ENCODE measurements at regions not wholly inside any gene's neighbourhood (a gene's known extent, or its start where the extent isn't known, plus 50 kb on each side); places are given as distances from the start of the nearest gene placed in this dataset.
"Not testable (repeated sequence)": the region's sequence is repeated elsewhere in the genome, so short reads cannot be mapped to it uniquely, and the experiment has no call there.

DNA sequence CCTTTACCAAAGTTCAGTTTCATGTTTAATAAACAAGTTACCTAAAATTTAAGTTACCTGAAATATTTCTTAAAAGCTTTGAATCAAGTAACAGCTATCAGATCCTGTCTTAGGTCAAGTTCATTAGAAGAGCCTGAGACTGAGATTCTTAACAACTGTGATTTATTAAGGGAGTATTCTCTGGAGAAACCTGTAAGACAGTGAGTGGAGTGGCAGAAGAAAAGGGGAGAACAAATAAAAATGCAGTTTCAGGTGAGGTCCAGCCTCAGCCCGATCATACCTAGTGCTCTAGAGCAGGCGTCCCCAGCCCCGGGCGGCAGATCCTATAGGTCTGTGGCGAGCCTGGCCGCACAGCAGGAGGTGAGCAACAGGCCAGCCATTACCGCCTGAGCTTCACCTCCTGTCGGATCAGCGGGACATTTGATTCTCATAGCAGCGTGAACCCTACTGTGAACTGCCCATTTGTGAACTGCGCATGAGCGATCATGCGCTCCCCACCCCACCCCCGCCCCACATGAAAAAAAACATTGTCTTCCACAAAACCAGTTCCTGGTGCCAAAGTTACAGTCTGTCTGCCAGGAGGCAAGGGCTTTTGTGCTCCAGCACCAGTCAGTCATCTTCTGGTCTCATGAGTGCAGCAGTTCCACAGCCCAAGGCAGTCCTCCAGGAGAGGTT is 59.2 kb upstream of the ADGRB3 start:
- no peak for DNase-seq

DNA sequence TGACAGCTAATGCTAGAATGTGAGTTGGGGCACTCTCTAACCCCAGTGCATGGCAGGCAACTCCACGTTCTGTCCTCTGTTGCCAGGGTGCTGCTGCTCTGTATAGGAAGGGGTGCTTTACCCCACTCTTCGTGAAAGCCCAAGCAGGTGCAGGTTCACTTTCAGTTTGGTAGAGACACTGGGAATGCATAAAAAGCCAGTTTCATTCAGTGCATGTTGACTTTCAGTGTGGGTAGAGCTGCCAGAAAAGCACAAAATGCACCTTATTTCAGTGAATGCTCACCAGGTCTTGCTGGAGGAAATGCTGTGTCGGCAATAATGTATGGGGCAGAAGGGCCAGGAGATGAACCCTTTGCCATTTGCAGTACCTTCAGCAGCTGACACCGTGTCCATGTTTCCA is 62.1 kb upstream of the ADGRB3 start:
- DNase-seq, result no peak

DNA sequence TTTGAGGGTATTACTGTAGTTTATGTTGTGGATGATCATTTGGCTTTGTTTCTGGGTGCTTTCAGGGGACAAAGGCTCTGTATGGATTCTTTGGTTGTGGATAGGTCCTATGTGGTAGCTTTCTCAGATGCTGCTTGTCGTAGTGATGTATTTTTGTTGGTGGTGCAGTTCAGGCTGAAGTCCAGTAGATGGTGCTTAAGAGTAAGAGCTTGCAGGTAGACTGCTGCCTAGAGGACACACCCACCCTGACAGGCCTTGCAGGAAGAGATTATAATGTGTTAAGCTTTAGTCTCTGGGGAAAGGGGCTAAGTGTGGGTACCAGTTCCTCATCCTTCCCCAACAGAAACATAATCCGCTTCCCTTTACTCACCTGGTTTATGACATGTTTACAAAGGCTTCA is 62.6 kb upstream of the ADGRB3 start:
- no peak for DNase-seq

DNA sequence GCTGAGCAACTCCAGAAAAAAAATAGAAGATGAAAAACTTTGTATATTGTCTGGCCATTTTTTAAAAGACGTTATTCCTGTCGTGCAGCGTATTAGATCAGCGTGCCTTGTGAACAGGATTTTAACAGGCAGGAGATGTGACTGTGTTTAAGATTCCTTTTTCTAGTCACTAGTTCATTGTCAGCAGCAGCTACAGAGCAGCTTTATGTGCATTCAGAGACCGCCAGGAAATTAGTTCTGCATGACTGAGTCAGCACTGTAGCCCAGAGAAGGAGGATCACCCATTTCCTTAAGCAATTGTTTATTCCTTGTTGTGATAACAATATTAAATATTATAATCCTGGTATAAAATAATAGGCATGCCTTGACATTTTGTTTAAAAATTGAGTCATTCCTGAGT is 75.4 kb upstream of the ADGRB3 start:
- no peak for DNase-seq

DNA sequence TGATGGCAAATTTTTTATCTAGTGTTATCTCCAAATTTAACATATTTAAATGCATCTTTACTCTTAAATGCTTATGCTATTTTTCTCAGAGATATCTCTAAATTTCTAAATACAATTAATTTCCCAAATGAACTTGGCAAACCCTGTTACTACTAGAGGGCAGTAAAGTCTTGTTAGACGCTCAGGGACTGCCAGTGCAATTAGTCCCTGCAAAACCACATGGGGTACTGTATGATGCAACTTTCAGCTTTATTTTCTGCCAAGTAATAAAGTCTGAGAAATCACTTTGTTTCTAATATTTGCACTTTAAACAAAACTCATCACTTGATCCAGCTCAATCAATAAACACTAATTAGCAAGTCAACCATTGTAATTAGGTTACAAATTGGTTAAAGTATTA is 76.0 kb upstream of the ADGRB3 start:
- no peak for DNase-seq

DNA sequence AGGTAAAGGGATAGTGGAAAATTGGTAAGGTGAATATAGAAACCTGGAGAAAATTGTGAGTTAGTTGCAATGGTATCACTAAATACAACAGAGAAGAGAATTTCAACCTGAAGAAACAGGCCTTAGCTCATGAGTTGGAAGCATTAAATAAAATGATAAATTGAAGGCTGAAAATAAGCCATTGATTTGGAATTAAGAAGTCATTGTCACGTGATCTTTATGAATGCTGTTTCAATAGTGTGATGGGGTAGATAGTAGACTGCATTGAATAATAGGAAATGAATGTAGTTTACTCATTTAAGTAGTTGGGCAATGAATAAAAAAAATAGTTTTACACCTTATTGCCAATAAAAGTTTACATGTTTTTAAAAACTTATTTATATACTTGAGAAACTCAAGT is 88.5 kb upstream of the ADGRB3 start:
- DNase-seq, result no peak

DNA sequence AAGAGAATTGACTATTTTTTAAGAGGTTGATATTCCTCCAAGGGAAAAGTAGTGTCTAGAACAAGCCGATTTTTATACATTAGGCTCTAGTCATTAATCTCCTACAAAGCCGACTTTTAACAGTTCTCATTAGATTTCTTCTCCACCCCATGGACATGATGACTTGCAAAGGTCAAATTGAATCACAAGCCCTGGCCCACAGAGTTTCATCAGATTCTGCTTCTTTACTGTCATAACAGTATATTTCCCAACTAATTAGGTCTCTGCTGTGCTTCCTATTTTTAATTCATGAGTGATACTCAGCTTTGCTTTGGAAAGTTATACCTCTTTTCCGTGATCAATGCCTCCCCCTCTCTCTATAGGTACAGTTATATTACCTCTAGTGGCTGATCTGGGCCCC is 90.6 kb upstream of the ADGRB3 start:
- DNase-seq, result no peak

DNA sequence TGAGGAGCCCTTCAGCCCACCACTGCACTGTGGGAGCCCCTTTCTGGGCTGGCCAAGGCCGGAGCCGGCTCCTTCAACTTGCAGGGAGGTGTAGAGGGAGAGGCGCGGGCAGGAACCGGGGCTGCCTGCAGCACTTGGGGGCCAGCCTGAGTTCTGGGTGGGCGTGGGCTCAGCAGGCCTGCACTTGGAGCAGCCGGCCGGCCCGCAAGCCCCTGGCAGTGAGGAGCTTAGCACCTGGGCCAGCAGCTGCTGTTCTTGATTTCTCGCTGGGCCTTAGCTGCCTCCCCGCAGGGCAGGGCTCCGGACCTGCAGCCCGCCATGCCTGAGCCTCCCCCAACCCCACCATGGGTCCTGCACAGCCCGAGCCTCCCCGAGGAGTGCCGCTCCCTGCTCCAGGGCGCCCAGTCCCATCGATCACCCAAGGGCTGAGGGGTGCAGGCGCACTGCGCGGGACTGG is 101.7 kb upstream of the ADGRB3 start:
- no peak for DNase-seq

DNA sequence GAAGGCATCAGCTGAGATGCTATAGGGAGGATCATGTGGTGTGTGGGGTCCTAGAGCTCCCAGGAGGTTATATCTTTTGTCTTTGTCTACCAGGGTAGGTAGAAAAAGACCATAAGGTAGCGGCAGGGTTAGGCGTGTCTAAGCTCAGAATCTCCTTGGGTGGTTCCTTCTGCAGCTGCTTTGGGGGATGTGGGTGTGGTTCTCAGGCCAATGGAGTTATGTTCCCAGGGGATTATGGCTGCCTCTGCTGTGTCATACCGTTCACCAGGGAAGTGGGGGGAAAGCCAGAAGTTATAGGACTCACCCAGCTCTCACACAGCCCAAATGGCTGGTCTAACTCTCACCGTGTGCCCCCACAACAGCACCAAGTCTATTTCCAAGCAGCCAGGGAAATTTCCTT is 107.4 kb upstream of the ADGRB3 start:
- no peak for DNase-seq

DNA sequence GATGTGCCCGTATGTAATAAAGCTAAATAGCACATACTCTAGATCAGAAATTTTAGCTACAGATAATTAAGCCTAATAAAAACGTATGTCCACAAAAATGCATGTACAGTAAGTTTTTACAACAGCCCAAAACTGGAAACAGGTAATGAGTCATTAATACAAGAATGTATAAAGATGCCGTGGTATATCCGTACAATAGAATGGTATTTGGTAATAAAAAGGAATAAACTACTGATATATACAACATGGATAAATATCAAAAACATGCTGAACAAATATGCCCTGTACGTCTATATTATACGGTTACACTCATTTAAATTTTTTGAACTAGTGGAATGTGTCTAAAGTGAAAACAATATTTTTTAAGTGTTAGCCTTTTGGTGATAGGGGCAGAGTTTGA is 128.2 kb upstream of the ADGRB3 start:
- no peak for DNase-seq

DNA sequence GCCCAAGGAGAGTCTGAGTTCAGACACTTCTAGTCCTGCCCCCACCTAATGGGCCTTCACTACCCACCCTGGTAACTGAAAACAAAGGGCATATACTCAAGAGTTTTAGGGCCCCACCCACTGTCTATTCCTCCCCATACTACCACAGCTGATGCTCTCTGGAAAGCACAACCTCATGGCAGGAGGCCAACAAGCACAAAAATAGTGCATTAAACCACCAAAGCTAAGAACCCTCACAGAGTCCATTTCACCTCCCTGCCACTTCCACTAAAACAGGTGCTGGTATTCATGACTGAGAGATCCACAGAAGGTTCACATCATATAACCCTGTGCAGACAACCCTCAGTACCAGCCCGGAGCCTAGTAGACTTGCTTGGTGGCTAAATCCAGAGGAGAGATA is 132.1 kb upstream of the ADGRB3 start:
- DNase-seq, result no peak

DNA sequence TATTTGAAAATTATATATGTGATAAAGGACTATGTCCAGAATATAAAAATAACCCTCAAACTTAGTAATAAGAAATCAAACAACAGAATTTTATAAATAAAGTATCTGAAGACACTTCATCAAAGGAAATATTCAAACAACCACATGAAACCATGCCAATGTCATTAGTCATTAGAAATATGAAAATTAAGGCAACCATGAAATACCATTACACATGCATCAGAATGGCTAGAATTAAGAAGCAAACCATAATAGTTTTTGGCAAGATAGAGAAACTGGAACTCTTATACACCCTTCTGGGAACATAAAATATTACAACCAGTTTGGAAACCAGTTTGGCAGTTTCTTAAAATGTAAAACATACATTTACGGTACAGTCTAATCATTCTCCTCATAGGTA is 137.2 kb upstream of the ADGRB3 start:
- DNase-seq, result no peak

DNA sequence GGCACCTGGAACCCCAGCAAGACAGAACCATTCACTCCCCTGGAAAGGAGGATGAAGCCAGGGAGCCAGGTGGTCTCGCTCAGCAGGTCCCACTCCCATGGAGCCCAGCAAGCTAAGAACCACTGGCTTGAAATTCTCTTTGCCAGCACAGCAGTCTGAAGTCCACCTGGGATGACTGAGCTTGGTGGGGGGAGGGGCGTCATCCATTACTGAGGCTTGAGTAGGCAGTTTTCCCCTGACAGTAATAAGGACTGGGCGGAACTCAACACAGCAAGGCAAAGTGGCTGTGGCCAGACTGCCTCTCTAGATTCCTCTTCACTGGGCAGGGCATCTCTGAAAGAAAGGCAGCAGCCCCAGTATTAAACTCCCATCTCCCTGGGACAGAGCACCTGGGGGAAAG is 140.2 kb upstream of the ADGRB3 start:
- not testable (repeated sequence) for DNase-seq

DNA sequence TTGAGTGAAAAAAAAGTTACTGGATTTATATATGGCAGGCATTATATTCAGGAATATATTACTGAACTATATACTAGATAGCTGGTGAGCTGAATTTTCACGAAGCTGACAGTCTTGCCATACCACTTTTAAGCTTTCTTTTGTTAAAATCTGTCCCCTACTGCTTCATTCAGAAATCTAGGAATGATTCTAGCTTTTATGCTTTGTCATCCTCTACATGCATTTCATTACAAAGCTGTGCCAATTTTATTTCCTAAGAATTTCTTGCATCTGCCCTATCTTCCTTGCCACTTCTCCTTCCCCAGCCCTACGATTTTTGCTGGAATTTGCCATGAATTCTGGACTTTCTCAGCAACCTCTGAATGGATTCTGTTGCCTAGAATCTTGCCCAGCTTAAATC is 158.5 kb upstream of the ADGRB3 start:
- no peak for DNase-seq

DNA sequence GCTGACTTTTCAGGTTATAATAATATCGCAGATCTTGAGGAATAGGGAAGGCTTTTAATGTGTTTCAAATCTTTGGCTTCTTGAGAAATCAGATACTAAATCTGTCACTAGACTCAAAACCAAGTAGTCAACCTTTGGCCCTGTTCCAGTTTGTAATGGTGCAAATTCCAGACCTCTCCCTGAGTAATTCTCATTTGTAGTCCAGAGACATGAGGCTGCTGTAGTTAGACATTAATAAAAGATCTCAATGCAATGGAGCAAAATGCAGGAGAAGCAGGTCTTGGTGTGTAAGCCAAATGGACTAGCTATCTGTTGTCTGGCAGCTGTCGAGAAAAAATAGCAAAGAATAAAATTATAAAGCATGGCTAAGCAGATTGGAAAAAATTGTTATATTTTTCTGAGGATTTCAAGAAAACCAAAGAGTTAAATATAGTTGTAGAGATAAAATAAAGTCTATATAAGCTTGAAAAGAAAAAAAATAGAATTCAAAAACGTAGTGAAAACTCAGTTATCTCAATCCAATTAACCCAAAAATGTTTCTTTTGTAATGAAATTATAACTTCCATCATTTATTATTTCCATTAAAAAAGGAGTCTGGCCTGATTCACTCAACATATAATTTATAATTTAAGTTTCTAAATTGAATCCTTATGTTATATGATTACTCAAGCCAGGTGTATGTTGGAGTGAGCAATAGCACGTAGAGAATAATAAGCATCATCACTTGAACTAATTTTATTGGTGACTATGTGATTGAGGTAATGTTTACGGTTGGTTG is 161.5 kb upstream of the ADGRB3 start:
- DNase-seq, result no peak

DNA sequence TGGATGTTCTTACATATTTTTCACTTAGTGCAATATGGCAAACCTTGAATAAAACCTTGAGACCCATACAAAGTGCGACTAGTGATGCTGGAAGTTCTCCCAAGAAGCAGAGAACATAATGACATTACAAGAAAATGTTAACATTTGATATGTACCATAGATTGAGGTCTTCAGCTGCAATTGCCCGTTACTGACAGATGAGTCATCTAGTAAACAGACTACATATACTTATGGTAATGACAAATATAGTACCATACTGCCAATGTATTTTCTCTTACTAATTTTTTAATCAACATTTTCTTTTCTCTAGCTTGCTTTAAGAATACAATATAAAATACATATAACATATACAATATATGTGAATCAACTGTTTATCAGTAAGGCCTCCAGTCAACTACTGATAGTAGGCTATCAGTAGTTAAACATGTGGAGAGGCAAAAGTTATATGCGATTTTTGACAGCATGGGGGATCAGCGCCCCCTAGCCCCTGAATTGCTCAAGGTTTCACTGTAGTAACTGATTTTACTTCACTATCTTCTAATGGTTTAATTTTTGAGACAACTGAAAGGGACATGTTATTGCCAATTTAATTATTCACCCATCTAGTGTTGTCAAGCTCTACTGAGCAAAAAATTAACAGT is 166.7 kb upstream of the ADGRB3 start:
- DNase-seq, result no peak

DNA sequence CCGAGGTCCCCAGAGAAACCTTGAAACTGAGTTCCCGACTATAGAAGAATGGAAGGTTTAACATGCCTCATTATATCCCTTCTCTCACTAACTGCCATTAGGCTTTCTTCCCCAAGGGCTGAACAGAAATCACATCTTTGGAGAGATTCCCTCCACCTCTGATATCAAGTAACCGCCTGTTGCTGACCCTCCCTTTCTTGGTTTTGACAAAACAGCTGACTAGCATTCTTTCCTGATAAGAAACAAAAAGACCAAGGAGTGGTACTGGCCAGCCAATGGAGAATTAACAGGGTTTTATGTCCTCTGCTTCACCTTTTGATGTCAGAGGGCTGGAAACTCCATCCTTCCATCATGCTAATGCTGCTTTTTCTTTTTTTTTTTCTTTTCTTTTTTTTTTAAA is 176.6 kb upstream of the ADGRB3 start:
- no peak for DNase-seq

DNA sequence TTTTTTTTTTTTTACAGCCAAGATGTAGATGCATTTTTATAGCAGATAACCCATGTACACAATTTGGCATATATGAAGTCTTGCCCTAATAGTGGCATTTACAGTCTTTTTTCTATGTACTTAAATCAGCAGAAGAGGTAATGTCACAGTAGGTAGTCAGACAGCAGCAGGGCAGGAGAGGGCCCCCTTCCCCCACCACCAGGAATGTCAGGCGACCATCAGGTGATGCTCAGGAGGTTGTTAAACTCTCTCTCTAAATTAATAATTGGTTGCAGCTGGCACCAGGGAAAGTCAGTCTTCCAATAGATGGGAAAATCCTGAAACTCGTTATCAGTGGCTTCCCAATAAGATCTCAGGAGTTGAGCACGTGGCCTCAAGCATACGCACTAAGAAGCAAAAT is 188.0 kb upstream of the ADGRB3 start:
- no peak for DNase-seq

DNA sequence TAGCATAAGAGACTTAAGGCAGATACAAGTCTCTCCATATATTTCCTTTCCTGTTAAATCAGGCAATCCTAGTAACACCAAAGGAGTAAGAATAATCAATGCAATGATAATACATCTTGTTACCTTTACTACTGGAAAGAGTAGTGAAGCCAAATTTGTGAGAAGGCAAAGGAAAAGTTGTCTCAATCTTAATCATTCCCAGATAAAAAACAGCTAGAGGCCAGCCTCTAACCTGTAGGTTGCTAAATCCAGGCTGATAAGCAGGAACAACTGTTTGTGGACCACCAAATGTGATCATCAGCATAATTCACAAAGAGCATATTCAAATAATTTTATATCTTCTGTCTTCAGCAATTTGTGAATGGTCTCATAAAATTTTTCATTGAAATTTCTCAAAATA is 189.2 kb upstream of the ADGRB3 start:
- no peak for DNase-seq

DNA sequence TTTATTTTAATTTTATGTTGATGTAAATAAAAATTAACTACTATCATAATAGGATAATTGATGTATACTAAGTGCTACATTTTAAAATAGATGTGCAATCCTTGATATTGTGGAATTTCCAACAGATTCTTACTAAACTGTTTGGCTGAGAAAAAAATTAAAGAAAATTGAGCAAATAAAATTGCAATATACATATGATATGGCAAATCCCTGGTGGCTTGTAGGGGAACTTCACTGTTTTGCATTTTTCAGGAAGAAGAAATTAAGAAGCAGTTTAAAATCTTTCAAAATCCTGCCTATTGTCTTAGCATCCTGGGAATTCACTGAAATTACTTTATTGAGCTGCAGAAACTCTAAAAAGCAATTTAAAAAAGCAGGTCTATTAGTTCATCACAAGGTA is 191.4 kb upstream of the ADGRB3 start:
- no peak for DNase-seq

DNA sequence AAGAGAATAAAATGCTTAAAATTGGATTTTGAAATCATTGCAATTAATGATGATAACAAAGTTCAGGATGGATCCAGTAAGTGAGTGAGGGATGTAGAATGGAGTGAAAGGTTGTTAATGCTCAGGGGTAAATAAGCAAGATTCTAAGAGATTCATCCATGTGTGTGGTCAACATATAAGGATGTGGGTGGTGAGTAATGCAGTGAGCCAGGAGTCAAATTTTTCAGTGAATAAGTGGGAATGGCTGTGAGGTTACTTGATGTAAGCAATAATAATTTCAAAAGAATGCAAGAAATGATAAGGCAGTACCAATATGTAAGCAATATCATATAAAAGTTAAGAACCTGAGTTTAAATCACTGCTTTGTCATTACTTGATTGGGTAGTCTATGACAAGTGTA is 207.5 kb upstream of the ADGRB3 start:
- no peak for DNase-seq

DNA sequence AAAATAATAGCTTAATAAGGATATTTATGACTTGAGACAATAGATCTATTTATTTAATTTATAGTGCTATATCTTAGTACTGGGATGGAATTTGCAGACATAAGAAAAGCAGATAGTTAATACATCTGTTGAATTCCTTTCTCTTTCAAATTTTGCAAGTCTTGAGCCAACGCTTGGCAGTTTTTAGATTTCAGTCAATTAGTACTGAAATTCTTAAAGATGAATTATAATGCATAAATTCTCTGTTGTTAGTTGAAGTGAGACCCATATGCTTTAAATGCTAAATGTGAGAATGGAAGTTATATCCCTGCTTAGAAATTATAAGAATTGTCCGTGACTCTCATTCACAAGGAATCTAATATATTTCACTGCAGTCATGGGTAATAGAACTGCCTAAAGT is 225.1 kb upstream of the ADGRB3 start:
- no peak for DNase-seq

DNA sequence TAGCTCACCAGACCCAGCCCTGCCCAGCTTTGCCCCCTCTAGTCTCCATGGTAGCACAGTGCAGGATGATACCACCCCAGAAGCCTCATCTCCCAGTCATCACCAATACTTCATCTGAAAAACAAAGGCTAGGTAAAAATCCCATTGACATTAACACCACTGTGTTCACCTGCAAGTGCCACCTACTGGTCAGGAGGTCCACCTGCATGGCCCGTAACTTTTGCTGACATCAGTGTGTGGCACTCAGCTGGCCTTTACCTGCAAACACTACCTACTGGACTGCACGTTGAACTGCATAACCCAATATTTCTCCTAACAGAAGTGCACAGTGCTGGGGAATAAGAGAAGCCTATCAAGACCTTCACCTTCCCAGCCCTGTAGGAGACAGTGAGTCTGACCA is 234.7 kb upstream of the ADGRB3 start:
- DNase-seq, result no peak

DNA sequence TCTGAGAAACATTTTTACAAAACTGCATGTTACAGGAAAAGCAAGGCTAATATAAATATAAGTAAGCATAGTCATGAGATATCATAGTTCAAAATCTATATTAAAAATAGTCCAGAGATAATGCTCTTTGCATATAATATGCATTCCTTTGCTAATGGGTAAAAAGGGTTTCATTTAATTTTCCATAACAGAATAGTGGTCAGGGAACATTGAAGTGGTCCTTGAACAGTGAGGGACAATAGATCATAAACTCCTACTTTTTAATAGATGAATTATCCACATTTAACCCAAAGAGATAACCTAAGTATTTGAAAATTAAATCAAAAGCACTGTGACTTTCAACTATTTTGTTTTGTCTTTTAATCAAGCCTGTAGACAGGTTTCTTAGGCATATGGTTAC is 243.1 kb upstream of the ADGRB3 start:
- no peak for DNase-seq

Measured in CD4-positive, alpha-beta T cell treated with Interleukin-1 beta for 1 hour (primary cell).